ENCODE measurements at regions not wholly inside any gene's neighbourhood (a gene's known extent, or its start where the extent isn't known, plus 50 kb on each side); places are given as distances from the start of the nearest gene placed in this dataset.

DNA sequence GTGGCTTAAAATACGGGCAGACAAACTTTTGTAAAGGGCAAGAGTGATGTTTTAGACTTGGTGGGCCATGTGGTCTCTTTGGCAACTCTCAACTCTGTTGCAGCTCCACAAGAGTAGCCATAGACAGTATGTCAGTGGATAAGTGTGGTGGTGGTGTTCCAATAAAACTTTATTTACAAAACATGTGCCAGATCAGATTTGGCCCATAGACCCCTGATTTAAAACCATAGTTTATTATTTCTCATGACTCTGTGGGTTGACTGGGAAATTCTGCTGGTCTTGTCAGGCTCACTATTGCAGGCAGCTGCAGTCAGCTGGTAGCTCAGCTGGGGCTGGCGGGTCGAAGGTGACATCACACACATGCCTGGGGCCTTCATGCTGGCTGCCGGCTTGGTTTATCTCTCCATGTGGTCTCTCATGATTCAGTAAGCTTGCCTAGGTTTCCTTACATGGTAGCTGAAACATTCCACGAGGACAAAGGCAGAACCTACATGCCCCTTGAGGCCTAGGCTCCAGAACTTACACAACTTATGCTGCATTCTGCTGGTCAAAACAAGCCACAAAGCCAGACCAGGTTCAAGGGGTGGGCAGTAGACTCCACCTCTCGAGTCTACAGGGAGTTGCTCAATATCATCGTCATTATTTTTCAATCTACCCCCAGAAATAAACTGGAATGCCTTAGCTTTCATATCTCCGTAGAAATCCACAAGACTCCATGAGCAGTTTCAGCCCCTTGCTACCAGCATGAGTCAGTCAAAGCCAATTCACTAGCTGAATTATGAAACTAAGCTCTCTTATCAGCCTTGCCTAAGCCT, 245.7 kb downstream of the WDR11 start:
- no peak for DNase-seq (ENCODE audit: low read depth in 4 of 4, low spot score in 3 of 4)

- no peak for DNase-seq (ENCODE audit: low read depth in 4 of 4, low spot score in 3 of 4)
Observed at GRCh38 chr10:121098211-121098610, 247.0 kb downstream of the WDR11 start.

GRCh38 chr10:121098751-121099150, 247.6 kb downstream of the WDR11 start:
- DNase-seq (ENCODE audit: low read depth in 4 of 4, low spot score in 3 of 4) = no peak

- DNase-seq (ENCODE audit: low read depth in 4 of 4, low spot score in 3 of 4) = no peak
Observed at GRCh38 chr10:121099181-121099580, 248.0 kb downstream of the WDR11 start.

GRCh38 chr10:121099592-121099991, 248.4 kb downstream of the WDR11 start:
- no peak for DNase-seq (ENCODE audit: low read depth in 4 of 4, low spot score in 3 of 4)

- no peak for DNase-seq (ENCODE audit: low read depth in 4 of 4, low spot score in 3 of 4)
Observed at GRCh38 chr10:121101561-121101960, 250.4 kb downstream of the WDR11 start.

- DNase-seq (ENCODE audit: low read depth in 4 of 4, low spot score in 3 of 4) = no peak
Observed at GRCh38 chr10:121102706-121103105, 251.5 kb downstream of the WDR11 start.

DNA sequence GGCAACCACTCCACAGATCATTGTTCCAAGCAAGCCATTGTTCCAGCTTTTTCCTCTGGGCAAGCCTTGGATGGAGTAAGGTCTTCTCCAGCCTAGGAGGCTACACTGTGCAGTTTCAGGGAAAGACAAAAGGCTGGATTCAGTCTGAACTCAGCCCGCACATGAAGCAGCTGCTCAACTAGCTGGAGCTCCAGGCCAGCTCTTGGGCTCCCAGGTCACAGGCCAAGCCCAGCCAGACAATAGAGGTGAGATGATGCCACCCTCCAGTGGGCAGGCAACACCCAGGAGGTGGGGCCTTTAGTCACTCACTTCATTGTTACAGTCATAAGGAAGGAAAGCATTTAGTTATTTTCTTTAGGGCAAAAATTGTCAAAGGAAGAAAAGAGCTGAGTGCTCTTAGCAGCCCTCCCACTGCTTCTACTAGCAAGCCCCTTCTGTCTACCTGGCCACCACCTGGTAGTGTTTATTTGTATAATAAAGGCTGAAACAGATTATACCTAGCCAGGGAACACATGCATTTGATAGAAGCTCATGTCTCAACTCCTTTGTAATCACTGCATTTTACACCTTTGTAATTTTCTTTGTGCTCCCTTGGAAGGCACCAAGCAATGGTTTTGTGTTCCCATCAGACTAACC, 253.4 kb downstream of the WDR11 start:
- DNase-seq (ENCODE audit: low read depth in 4 of 4, low spot score in 3 of 4) = no peak

- DNase-seq (ENCODE audit: low read depth in 4 of 4, low spot score in 3 of 4) = no peak
Observed at GRCh38 chr10:121106611-121107010, 255.4 kb downstream of the WDR11 start.

- DNase-seq (ENCODE audit: low read depth in 4 of 4, low spot score in 3 of 4) = no peak
Observed at GRCh38 chr10:121108051-121108450, 256.9 kb downstream of the WDR11 start.

DNA sequence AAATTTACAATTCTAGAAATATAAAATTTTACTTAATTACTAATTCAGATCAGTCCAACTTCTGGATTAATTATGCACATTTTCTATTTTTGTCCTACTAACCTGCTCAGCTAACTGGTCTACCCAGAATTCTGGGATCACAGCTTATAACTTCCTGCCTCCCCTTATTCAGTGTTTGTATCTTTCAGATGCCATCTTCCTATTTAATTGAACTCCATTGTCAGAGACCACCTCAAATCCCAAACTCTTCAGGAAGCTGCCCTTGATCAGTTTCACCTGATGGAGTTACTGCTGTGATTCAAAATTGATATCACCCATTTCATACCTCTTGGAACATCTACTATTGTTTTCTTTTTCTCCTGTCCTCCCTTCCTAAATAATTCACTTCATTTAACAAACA, 259.2 kb downstream of the WDR11 start:
- DNase-seq (ENCODE audit: low read depth in 4 of 4, low spot score in 3 of 4) = no peak

DNA sequence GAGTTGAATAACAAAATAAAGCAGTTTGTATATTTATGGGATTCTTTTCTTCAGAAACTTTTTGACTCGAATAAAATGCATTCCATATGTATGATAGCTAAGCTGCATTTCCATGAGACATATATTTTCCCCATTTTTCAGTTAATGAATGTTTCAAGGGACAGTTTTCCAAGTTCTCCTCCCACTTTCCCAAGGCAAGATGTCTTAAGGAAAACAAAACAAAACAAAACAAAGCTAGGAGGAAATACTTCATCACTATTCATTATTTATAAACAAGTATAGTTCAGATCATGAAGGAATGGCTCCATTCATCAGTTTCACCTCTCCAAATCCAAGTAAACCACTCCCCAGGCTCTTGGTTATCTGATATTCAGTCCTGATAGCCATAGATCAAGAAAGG, 261.0 kb downstream of the WDR11 start:
- no peak for DNase-seq (ENCODE audit: low read depth in 4 of 4, low spot score in 3 of 4)

DNA sequence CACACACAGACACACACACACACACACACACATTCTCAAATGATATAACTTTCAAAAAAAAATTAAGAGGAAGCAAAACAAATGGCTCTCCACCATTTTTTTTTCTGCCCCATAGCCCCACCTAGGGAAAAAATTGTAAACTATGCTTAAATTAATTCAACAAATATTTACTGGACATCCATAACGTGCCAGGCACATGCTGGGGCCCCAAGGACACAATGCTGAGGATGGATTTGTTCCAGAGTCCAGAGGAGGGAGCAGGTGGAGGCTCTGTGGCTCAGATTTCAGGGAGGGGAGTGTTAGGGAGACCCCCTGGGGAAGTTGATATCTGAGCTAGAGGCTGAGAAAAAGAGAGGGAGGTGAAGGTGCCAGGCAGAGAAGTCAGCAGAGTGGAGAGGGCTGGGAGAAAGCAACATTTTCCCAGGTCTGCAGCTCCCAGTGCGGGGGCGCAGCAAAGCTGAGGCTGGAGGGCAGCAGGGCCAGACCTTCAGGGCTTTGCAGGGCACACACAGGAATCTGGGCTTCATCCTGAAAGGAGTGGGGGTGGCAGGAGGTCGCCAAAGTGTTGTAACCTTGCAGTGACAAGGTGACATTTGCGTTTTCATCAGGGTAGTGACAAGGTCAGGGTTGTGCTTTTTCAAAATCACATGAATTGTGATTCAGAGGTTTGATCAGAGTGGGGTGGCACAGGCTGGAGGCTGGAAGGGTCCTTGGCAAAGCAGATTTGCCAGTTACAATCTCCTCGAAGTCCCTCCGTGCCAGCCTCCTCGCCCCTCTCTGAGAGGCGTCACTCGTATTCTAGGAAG, 261.6 kb downstream of the WDR11 start:
- peak in 1 of 4 donors; percentile 55 for DNase-seq (ENCODE audit: low read depth in 4 of 4, low spot score in 3 of 4)

DNA sequence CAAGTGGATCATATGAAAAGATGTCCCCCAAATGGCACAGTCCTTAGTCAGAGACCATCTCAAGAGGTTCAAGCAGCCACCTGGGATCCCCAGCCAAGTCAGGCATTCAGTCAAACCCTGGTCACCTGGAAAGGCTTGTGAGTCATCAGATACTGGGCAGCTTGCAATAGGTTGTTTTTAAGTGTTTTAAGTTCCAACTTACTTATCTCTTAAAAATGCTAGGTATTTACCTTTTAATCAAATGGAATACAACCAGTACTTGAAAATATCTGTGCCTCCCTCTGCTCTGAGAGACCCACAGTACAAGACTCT, 262.2 kb downstream of the WDR11 start:
- no peak for DNase-seq (ENCODE audit: low read depth in 4 of 4, low spot score in 3 of 4)

DNA sequence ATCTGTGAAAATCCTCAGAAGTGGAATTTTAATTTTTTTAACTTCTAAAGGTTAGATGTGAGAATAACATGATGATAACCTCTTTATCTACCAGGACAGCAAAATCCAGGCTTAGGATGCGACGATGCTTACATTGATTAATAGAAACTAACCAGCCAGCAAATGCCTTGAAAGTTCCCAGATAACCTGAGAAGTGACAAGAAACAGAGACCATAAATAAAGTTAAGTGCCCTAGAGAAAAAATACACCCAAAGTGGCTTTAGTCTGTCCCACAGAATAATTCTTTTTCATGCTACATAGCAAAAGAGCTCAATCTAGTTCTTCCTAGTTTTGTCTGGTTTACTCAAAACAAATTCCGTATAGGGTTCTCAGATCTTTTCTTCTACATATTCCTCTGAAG, 262.7 kb downstream of the WDR11 start:
- no peak for DNase-seq (ENCODE audit: low read depth in 4 of 4, low spot score in 3 of 4)

- DNase-seq (ENCODE audit: low read depth in 4 of 4, low spot score in 3 of 4) = no peak
Observed at GRCh38 chr10:121115154-121115553, 264.0 kb downstream of the WDR11 start.

DNA sequence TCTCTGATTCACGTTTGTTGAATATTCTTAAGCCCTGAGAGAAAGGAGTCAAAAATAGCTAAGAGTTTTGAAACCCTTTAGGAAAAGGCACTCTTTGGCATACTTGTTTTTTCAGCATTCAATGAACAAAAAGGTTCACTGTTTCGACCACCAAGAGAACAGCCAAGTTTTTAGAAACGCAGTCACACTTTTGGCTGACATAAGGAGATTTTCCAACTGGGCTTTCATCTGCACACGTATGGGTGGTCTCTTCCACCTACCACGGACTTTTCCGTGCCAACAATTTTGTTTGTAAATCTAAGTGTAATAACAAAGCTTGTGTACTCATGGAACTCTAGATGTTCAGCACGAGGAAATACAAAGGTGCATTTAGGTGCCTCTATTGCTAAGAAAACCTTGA, 270.3 kb downstream of the WDR11 start:
- DNase-seq (ENCODE audit: low read depth in 4 of 4, low spot score in 3 of 4) = no peak

GRCh38 chr10:121127151-121127906, 276.2 kb downstream of the WDR11 start:
- no peak for DNase-seq (ENCODE audit: low read depth in 4 of 4, low spot score in 3 of 4)

- DNase-seq (ENCODE audit: low read depth in 4 of 4, low spot score in 3 of 4) = no peak
Observed at GRCh38 chr10:121128164-121128563, 277.0 kb downstream of the WDR11 start.

- DNase-seq (ENCODE audit: low read depth in 4 of 4, low spot score in 3 of 4) = no peak
Observed at GRCh38 chr10:121129266-121129665, 278.1 kb downstream of the WDR11 start.

- DNase-seq (ENCODE audit: low read depth in 4 of 4, low spot score in 3 of 4) = no peak
Observed at GRCh38 chr10:121130382-121130781, 279.2 kb downstream of the WDR11 start.
